Activated T-cell treated with anti-CD3 and anti-CD28 coated beads, Interleukin-2, amount 50 U/mL, for 4 hours (primary cell): ENCODE measurements at regions not wholly inside any gene's neighbourhood (a gene's known extent, or its start where the extent isn't known, plus 50 kb on each side); places are given as distances from the start of the nearest gene placed in this dataset.

ENCODE experiments used
- ATAC-seq, 2 donors: fragments of 200-7000 bp; cut with Tn5 transposase; one replicate each; pipeline ENCODE4 v1.10.0; 2021
- DNase-seq: peaks from one replicate; pipeline ENCODE4 v3.0.0-alpha.2; 2020
- H3K27me3 Mint-ChIP-seq: one replicate; pipeline ENCODE4 v1.8.0; 2021; ENCODE audit warnings: low read depth, mixed read lengths
- H3K36me3 Mint-ChIP-seq: one replicate; pipeline ENCODE4 v1.8.0; 2022; ENCODE audit warnings: mixed read lengths; ENCODE audit not compliant: insufficient read depth
- H3K4me1 Mint-ChIP-seq: one replicate; pipeline ENCODE4 v1.8.0; 2021; ENCODE audit warnings: low read depth, mixed read lengths
- H3K4me3 Mint-ChIP-seq: one replicate; pipeline ENCODE4 v1.8.0; 2021; ENCODE audit warnings: mild to moderate bottlenecking, moderate library complexity, mixed read lengths
- H3K9me3 Mint-ChIP-seq: one replicate; pipeline ENCODE4 v1.8.0; 2021; ENCODE audit warnings: mixed read lengths

DNA sequence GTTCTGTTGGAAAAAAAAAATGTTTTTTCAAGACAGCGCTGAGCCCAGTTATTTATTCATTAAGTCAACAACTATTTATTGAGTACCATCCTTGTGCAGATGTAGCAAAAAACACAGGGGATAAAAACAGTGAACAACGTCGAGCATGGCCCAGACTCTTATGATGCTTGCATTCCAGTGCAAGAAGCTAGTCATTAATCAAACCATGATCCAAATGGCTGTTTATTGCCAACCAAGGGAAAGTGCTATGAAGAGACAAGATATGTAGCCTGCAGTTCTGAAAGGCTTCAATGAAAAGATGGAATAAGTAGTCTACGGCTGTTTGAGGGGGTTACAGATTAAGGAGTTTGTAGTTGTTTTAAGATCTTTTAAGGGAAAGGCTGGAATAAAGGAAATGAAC, 262.3 kb downstream of the NEBL start:
- H3K36me3 Mint-ChIP-seq, result no peaks in the 10 kb centered on the region
- H3K27me3 Mint-ChIP-seq, result no peaks in the 10 kb centered on the region
- no peak overlapping the region for H3K4me3 Mint-ChIP-seq
- no peak for DNase-seq
- ATAC-seq, result no peak
- H3K9me3 Mint-ChIP-seq, result peaks cover 21% of the 10 kb centered on the region
- no peaks in the 10 kb centered on the region for H3K4me1 Mint-ChIP-seq

DNA sequence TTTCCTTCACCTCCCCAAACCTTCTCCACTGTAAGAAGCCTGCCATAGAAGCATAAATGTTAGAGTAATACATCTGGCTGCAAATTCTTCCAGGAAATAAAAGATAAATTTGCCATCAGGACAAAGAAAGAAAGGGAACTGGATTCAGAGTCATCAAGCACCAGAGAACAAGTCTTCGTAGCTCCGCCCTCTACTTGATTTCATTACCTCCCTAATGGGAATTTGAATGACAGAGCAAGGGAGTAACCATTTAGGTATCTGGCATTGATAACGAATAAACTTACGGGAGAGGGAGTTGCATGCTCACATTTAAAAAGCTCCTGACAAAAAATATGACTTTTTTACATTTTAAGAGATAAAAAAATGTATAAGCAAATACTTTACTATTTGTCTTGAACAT, 263.4 kb downstream of the NEBL start:
- H3K27me3 Mint-ChIP-seq, result no peaks in the 10 kb centered on the region
- no peaks in the 10 kb centered on the region for H3K4me1 Mint-ChIP-seq
- ATAC-seq (no peak), DNase-seq (no peak)
- peaks cover 15% of the 10 kb centered on the region for H3K9me3 Mint-ChIP-seq
- no peaks in the 10 kb centered on the region for H3K36me3 Mint-ChIP-seq
- no peak overlapping the region for H3K4me3 Mint-ChIP-seq

DNA sequence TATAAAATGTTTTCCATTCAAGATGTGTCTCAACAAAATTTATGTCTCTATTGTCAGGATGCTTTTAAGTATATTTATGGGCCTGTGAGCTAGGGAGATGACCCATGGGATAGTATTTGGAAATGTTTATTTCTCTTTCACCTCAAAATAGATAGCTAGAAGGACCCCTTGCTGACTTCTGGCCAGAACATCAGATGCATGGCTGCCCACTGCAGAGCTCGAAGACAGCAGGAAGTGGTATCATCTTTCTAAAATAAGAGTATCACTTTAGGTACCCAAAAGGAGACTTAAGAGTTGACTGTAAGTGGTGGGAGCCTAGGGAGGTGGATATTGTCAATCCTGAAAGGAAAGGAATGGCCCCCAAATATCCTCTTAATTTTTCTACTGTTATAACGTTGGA, 264.4 kb downstream of the NEBL start:
- Mint-ChIP-seq H3K36me3 (no peaks in the 10 kb centered on the region), H3K4me1 (no peaks in the 10 kb centered on the region), H3K4me3 (no peak overlapping the region), H3K9me3 (peaks cover 11% of the 10 kb centered on the region), H3K27me3 (no peaks in the 10 kb centered on the region)
- ATAC-seq (no peak), DNase-seq (no peak)

DNA sequence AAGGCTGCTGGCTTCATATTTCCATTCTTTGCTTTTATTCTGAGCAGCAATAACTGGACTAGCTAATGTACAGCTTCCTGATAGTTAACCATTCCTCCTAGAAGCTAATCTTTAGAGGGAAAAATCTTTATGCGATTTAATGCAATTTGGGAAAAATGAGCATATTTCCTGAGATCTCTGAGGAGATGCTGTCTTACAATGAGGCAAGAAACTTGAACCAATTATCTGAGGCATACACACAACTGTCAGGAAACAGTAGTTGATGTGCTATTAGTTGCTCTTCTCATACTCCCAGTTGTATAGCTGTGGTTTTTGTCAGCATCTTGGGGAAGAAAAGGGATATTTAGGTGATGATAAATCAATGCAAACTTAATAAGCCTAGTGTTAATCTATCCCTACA, 265.9 kb downstream of the NEBL start:
- H3K4me3 Mint-ChIP-seq, result no peak overlapping the region
- H3K4me1 Mint-ChIP-seq, result no peaks in the 10 kb centered on the region
- H3K27me3 Mint-ChIP-seq, result no peaks in the 10 kb centered on the region
- no peak for ATAC-seq
- no peak for DNase-seq
- no peaks in the 10 kb centered on the region for H3K36me3 Mint-ChIP-seq
- H3K9me3 Mint-ChIP-seq, result peaks cover under 1% of the 10 kb centered on the region

DNA sequence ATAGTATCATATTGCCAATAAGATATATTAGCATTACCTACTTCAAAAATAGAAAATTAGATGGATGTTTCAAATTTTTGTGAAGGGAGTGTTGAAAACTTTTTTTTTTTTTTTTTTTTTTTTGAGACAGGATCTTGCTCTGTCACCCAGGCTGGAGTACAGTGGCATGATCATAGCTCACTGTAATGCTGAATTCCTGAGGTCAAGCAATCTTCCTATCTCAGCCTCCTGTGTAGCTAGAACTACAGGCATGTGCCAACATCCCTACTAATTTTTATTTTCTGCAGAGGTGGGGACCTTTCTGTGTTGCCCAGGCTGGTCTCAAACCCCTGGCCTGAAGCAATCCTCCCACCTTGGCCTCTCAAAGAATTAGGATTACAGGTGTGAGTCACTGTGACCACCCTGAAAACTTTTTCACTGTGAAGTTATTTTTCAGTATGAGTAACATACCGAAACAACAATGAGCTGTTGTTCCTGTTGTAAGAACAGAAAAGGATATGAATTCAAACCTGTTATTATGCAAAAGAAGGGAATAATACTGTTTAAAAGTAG, 266.9 kb downstream of the NEBL start:
- no peaks in the 10 kb centered on the region for H3K36me3 Mint-ChIP-seq
- H3K4me3 Mint-ChIP-seq, result no peak overlapping the region
- DNase-seq, result no peak
- H3K4me1 Mint-ChIP-seq, result no peaks in the 10 kb centered on the region
- no peaks in the 10 kb centered on the region for H3K27me3 Mint-ChIP-seq
- ATAC-seq, result no peak
- H3K9me3 Mint-ChIP-seq, result no peaks in the 10 kb centered on the region

DNA sequence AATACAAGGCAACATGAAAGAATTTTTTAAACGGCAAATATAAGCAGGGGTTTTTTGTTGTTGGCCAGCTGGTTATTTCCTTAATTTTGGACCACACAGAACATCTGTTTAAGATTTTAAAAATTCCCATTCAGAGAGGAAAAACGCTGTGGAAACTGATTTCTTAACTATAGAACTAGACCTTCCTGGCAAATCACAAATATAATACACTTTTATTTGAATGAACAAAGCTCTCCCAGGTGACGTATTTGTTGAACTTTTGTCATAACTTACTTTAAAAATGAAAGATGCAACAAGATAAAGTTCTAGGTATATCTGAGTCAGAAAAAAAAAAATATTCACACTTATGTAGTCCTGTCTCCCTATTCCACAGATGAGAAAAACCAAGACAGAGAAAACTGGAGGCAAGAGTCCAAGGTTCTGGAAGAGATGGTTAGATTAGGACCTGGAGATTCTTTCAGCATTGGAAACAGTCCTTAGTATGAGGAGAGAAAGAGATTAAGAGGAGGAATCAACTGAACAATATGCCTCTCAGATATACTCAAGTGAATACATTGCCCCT, 269.1 kb downstream of the NEBL start:
- H3K4me1 Mint-ChIP-seq, result no peaks in the 10 kb centered on the region
- DNase-seq (no peak), ATAC-seq (no peak)
- H3K27me3 Mint-ChIP-seq, result no peaks in the 10 kb centered on the region
- H3K36me3 Mint-ChIP-seq, result no peaks in the 10 kb centered on the region
- H3K4me3 Mint-ChIP-seq, result no peak overlapping the region
- H3K9me3 Mint-ChIP-seq, result no peaks in the 10 kb centered on the region

- ATAC-seq (no peak), DNase-seq (no peak)
- Mint-ChIP-seq H3K4me3 (no peak overlapping the region), H3K36me3 (no peaks in the 10 kb centered on the region), H3K27me3 (no peaks in the 10 kb centered on the region), H3K9me3 (no peaks in the 10 kb centered on the region), H3K4me1 (no peaks in the 10 kb centered on the region)
Observed at GRCh38 chr10:20627087-20627486, 270.0 kb downstream of the NEBL start.

- H3K9me3 Mint-ChIP-seq, result no peaks in the 10 kb centered on the region
- no peaks in the 10 kb centered on the region for H3K4me1 Mint-ChIP-seq
- ATAC-seq, result no peak
- H3K4me3 Mint-ChIP-seq, result no peak overlapping the region
- DNase-seq, result no peak
- no peaks in the 10 kb centered on the region for H3K27me3 Mint-ChIP-seq
- no peaks in the 10 kb centered on the region for H3K36me3 Mint-ChIP-seq
Observed at GRCh38 chr10:20625868-20626267, 271.2 kb downstream of the NEBL start.

- no peak overlapping the region for H3K4me3 Mint-ChIP-seq
- H3K4me1 Mint-ChIP-seq, result no peaks in the 10 kb centered on the region
- H3K36me3 Mint-ChIP-seq, result no peaks in the 10 kb centered on the region
- ATAC-seq (no peak), DNase-seq (no peak)
- no peaks in the 10 kb centered on the region for H3K27me3 Mint-ChIP-seq
- no peaks in the 10 kb centered on the region for H3K9me3 Mint-ChIP-seq
Observed at GRCh38 chr10:20624642-20625041, 272.5 kb downstream of the NEBL start.

DNA sequence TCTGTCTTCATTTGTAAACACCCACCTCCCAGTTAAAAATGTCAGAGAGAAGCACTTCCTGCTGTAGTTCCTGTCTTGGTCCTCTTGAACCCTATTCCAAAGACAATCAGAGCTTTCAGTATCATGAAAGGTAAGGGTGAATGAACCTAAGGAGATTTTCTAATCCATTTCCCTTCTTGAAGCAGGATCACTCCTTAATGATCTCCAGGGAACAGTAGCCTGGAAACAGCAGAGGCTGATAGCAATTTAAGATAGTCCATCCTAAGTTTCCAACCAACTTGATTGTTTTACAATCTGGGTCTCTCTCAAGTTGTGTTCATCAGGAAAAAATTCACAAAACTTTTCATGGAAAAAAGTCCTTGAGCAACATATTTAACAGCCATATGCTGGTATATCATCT, 273.6 kb downstream of the NEBL start:
- DNase-seq, result no peak
- Mint-ChIP-seq H3K27me3 (no peaks in the 10 kb centered on the region), H3K4me3 (no peak overlapping the region), H3K4me1 (no peaks in the 10 kb centered on the region), H3K9me3 (no peaks in the 10 kb centered on the region), H3K36me3 (no peaks in the 10 kb centered on the region)
- ATAC-seq, result no peak

DNA sequence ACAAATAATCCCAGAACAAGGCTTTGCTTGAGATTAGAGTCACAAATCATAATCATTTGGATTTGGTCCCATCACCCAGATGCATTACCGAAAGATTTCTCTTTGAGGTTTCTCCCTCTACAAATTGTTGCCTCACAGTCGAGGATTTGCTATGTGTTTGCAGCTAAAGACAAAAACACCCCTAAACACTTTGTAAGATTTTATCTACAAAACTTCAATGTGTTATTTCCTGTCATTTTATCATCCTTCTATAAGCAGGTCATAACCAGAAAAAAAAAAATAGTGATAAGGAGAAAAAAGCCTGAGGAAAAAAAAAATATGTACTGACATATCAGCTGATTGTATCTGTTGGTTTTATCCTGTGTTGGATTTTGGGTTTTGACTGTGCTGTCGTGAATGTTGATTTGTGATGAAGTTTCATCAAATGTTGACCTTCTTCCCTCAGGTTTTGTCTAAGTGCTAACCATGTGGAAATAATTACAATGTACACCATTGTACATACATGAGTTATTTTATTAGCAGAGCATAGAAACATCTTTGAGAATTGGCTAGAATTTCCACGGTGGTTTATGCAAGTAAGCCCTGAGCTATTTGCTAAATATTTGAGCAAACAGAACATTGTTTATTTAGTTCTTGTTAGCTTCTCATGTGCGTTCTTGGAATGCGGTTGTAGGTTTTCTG, 274.4 kb downstream of the NEBL start:
- H3K4me3 Mint-ChIP-seq, result no peak overlapping the region

DNA sequence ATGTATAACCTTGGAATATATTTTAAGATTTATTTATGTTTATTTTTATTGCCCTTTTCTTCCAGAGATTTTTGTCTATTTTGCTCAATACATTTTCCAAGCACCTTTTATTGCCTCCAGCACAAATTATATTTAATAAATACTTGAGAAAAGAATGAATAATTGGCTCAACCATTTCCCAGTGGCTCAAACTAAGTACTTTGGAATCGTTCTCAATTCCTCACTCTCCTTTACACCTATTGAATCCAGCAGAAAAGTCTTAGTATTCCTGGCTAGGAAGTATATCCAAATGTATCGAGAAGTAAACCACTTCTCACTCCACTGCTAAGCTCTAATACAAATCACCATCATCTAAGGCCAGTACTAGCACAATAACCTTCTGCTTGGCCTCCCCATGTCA, 276.1 kb downstream of the NEBL start:
- Mint-ChIP-seq H3K4me3 (no peak overlapping the region), H3K36me3 (no peaks in the 10 kb centered on the region), H3K27me3 (no peaks in the 10 kb centered on the region), H3K9me3 (no peaks in the 10 kb centered on the region), H3K4me1 (no peaks in the 10 kb centered on the region)
- no peak for ATAC-seq
- no peak for DNase-seq

More for the DNA sequence above, 274.4 kb downstream of the NEBL start:
- H3K9me3 Mint-ChIP-seq, result no peaks in the 10 kb centered on the region
- DNase-seq (no peak), ATAC-seq (no peak)
- no peaks in the 10 kb centered on the region for H3K4me1 Mint-ChIP-seq
- no peaks in the 10 kb centered on the region for H3K27me3 Mint-ChIP-seq
- H3K36me3 Mint-ChIP-seq, result no peaks in the 10 kb centered on the region

GRCh38 chr10:20618011-20618547, 279.0 kb downstream of the NEBL start:
- no peaks in the 10 kb centered on the region for H3K4me1 Mint-ChIP-seq
- no peaks in the 10 kb centered on the region for H3K36me3 Mint-ChIP-seq
- H3K27me3 Mint-ChIP-seq, result no peaks in the 10 kb centered on the region
- no peak overlapping the region for H3K4me3 Mint-ChIP-seq
- peaks cover 6% of the 10 kb centered on the region for H3K9me3 Mint-ChIP-seq
- DNase-seq (no peak), ATAC-seq (no peak)

DNA sequence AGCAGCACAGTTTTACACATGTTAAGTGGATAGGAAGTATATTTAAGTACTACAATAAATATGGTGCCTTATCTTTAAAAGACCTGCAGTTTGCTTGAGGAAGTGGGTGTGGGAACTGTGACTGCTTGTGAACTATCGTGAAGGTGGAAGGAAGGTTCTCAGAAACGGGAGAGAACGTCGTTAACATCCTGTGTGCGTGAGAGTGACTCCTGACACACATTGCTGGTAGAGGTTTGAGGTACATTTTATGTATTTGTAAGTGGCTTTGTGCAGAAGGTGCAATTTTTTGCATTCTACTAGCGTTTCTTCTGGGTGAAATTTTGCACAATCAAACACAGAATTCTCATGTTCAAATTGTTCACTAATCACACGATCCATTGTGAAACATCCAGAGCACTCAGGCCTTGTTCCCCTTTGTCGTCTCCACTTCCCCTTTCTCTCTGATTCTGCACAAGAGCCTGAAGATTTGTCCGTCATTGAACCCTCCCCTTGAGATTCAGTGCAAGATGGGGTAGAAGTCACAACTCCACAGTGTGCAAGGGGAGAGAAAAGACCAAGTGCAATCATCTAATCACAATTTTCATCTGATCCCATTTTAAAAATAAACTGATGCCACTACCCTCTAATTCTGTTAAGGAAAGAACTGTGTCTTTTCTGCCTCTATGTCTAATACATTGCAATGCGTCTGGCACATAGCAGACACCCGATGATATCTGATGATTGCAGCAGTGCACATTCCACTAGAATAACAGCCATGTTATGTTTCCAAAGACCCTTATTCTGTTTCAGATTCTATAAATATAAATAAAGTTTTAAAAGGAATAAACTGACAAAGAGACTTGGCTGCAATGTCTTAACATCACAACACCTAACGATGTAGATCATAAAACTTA, 279.9 kb downstream of the NEBL start:
- H3K4me1 Mint-ChIP-seq, result no peaks in the 10 kb centered on the region

More for the DNA sequence above, 279.9 kb downstream of the NEBL start:
- Mint-ChIP-seq H3K9me3 (peaks cover 6% of the 10 kb centered on the region), H3K4me3 (no peak overlapping the region), H3K27me3 (no peaks in the 10 kb centered on the region), H3K36me3 (no peaks in the 10 kb centered on the region)
- no peak for DNase-seq
- no peak for ATAC-seq
